KMS-11 (cell line): ENCODE measurements at regions not wholly inside any gene's neighbourhood (a gene's known extent, or its start where the extent isn't known, plus 50 kb on each side); places are given as distances from the start of the nearest gene placed in this dataset.

ENCODE experiments used
- H2AFZ ChIP-seq: fragments of 200-600 bp; sonication (generic); 2 replicates; pipeline ENCODE4 v1.6.1; 2016; ENCODE audit warnings: antibody characterized with exemption, mixed run types, low read depth
- H3K27ac ChIP-seq: fragments of 200-600 bp; sonication (generic); 2 replicates; pipeline ENCODE4 v1.6.1; 2016; ENCODE audit warnings: mild to moderate bottlenecking, mixed run types
- H3K27me3 ChIP-seq: fragments of 200-600 bp; sonication (generic); 2 replicates; pipeline ENCODE4 v1.6.1; 2017; ENCODE audit warnings: mild to moderate bottlenecking, low read depth, mixed run types, moderate library complexity; ENCODE audit not compliant: insufficient read depth
- H3K36me3 ChIP-seq: fragments of 200-600 bp; sonication (generic); 2 replicates; pipeline ENCODE4 v1.6.1; 2017; ENCODE audit warnings: mild to moderate bottlenecking, mixed run types; ENCODE audit not compliant: insufficient read depth
- H3K4me1 ChIP-seq: fragments of 200-600 bp; sonication (generic); 2 replicates; pipeline ENCODE4 v1.6.1; 2016; ENCODE audit warnings: mild to moderate bottlenecking, low read depth, mixed run types; ENCODE audit not compliant: poor library complexity, severe bottlenecking
- H3K4me2 ChIP-seq: fragments of 200-600 bp; sonication (generic); 2 replicates; pipeline ENCODE4 v1.7.0; 2016; ENCODE audit warnings: mild to moderate bottlenecking, mixed run types
- H3K4me3 ChIP-seq: fragments of 200-600 bp; sonication (generic); IDR thresholded peaks from 2 replicates; pipeline ENCODE4 v1.6.1; 2017; ENCODE audit warnings: low read depth, low read length, mixed read lengths; ENCODE audit not compliant: insufficient read depth
- H3K79me2 ChIP-seq: fragments of 200-600 bp; sonication (generic); 2 replicates; pipeline ENCODE4 v1.6.1; 2016; ENCODE audit warnings: low read depth, mixed run types; ENCODE audit not compliant: insufficient read depth
- H3K9ac ChIP-seq: fragments of 200-600 bp; sonication (generic); 2 replicates; pipeline ENCODE4 v1.6.1; 2016; ENCODE audit warnings: mild to moderate bottlenecking, mixed run types
- H4K20me1 ChIP-seq: fragments of 200-600 bp; sonication (generic); 2 replicates; pipeline ENCODE4 v1.6.1; 2016; ENCODE audit warnings: mild to moderate bottlenecking, mixed run types; ENCODE audit not compliant: insufficient read depth
- CTCF ChIP-seq: fragments of 200-600 bp; sonication (generic); conservative IDR thresholded peaks from 2 replicates; pipeline ENCODE4 v1.6.1; 2017; ENCODE audit warnings: low read depth, mild to moderate bottlenecking, antibody characterized with exemption, low read length, moderate library complexity, mixed read lengths

GRCh38 chr4:59925290-59925689 is 1274.8 kb upstream of the ADGRL3 start:
- Histone ChIP-seq H3K36me3 (no peaks in the 10 kb centered on the region), H2AFZ (no peak overlapping the region), H3K4me1 (no peaks in the 10 kb centered on the region), H3K27me3 (no peaks in the 10 kb centered on the region), H4K20me1 (no peaks in the 10 kb centered on the region), H3K4me3 (no peak overlapping the region), H3K4me2 (no peak overlapping the region), H3K27ac (no peak overlapping the region), H3K79me2 (no peaks in the 10 kb centered on the region), H3K9ac (no peak overlapping the region)
- no peak for TF ChIP-seq CTCF

- Histone ChIP-seq H3K4me1 (no peaks in the 10 kb centered on the region), H2AFZ (no peak overlapping the region), H3K36me3 (no peaks in the 10 kb centered on the region), H3K9ac (no peak overlapping the region), H3K27ac (no peak overlapping the region), H3K4me3 (no peak overlapping the region), H3K79me2 (no peaks in the 10 kb centered on the region), H3K4me2 (no peak overlapping the region), H3K27me3 (no peaks in the 10 kb centered on the region), H4K20me1 (no peaks in the 10 kb centered on the region)
- TF ChIP-seq CTCF = no peak
These were observed 1263.6 kb upstream of the ADGRL3 start for GRCh38 chr4:59936566-59936965.

GRCh38 chr4:59938166-59938565 is 1262.0 kb upstream of the ADGRL3 start:
- no peaks in the 10 kb centered on the region for H3K36me3 ChIP-seq
- no peak overlapping the region for H3K27ac ChIP-seq
- H2AFZ ChIP-seq = no peak overlapping the region
- no peaks in the 10 kb centered on the region for H3K27me3 ChIP-seq
- TF ChIP-seq CTCF = no peak
- no peaks in the 10 kb centered on the region for H3K79me2 ChIP-seq
- H3K4me2 ChIP-seq = no peak overlapping the region
- no peak overlapping the region for H3K9ac ChIP-seq
- no peaks in the 10 kb centered on the region for H4K20me1 ChIP-seq
- no peak overlapping the region for H3K4me3 ChIP-seq
- no peaks in the 10 kb centered on the region for H3K4me1 ChIP-seq

GRCh38 chr4:59945277-59945676 is 1254.8 kb upstream of the ADGRL3 start:
- no peak overlapping the region for H2AFZ ChIP-seq
- H3K4me3 ChIP-seq = no peak overlapping the region
- H3K4me2 ChIP-seq = no peak overlapping the region
- H3K36me3 ChIP-seq = no peaks in the 10 kb centered on the region
- H3K79me2 ChIP-seq = no peaks in the 10 kb centered on the region
- TF ChIP-seq CTCF = no peak
- H3K4me1 ChIP-seq = no peaks in the 10 kb centered on the region
- H3K9ac ChIP-seq = no peak overlapping the region
- no peaks in the 10 kb centered on the region for H3K27me3 ChIP-seq
- no peaks in the 10 kb centered on the region for H4K20me1 ChIP-seq
- H3K27ac ChIP-seq = no peak overlapping the region

- Histone ChIP-seq H3K27me3 (no peaks in the 10 kb centered on the region), H3K9ac (no peak overlapping the region), H3K4me1 (no peaks in the 10 kb centered on the region), H3K27ac (no peak overlapping the region), H4K20me1 (no peaks in the 10 kb centered on the region), H3K4me2 (no peak overlapping the region), H2AFZ (no peak overlapping the region), H3K79me2 (no peaks in the 10 kb centered on the region), H3K4me3 (no peak overlapping the region), H3K36me3 (no peaks in the 10 kb centered on the region)
- TF ChIP-seq CTCF = no peak
These were observed 1254.4 kb upstream of the ADGRL3 start for GRCh38 chr4:59945716-59946115.
